HCT116 (cell line): ENCODE measurements at regions not wholly inside any gene's neighbourhood (a gene's known extent, or its start where the extent isn't known, plus 50 kb on each side); places are given as distances from the start of the nearest gene placed in this dataset.

ENCODE experiments used
- ATAC-seq: fragments of 200-7000 bp; cut with Tn5 transposase; 2 replicates; pipeline ENCODE4 v1.9.1; 2020; ENCODE audit warnings: mild to moderate bottlenecking, moderate library complexity
- BruUV-seq: library from RNA; stranded (reverse); fragments of 400-500 nt; replicated peaks from 2 replicates; lab custom pipeline; 2021; lab: Mats Ljungman, UMichigan
- CTCF ChIA-PET: fragments of 300-600 bp; sonication (Branson Sonifier 250); formaldehyde crosslinking; loops from one replicate; lab custom pipeline; 2021; ENCODE audit warnings: antibody characterized with exemption; lab: Charles Lee
- POLR2A ChIA-PET: fragments of 300-600, 350-600 bp; sonication (Branson Sonifier 250); formaldehyde crosslinking; loops from one replicate; lab custom pipeline; 2021; ENCODE audit warnings: antibody characterized with exemption; lab: Charles Lee
- RAD21 ChIA-PET, 2 experiments: fragments of 300-600 bp; sonication (Branson Sonifier 250); formaldehyde crosslinking; loops; one replicate each; lab custom pipeline; 2023; ENCODE audit warnings: low total read pairs in 2 of 2; ENCODE audit not compliant: uncharacterized antibody in 2 of 2, unreplicated experiment in 2 of 2, low non-redundant PET in 1 of 2; lab: Charles Lee
- DNase-seq: peaks from one replicate; pipeline ENCODE4 v3.0.0-alpha.2; 2010; ENCODE audit warnings: low read depth, low spot score
- H2AFZ ChIP-seq: fragments of 200-600 bp; shearing (Covaris generic), sonication (generic); 2 replicates; pipeline ENCODE4 v1.6.1; 2017; ENCODE audit warnings: low read depth, mixed run types, mixed read lengths, antibody characterized with exemption, low read length; ENCODE audit not compliant: poor library complexity, severe bottlenecking
- H3K27ac ChIP-seq: 2 replicates; pipeline ENCODE4 v1.5.1; 2012; ENCODE audit warnings: low read depth, low read length
- H3K27me3 ChIP-seq: fragments of 200-600 bp; sonication (generic); 2 replicates; pipeline ENCODE4 v1.6.1; 2016; ENCODE audit warnings: mixed run types, low read length, mixed read lengths; ENCODE audit not compliant: insufficient read depth
- H3K36me3 ChIP-seq, 2 experiments: fragments of 200-500 bp in 1 of 2; fragments of 200-600 bp in 1 of 2; sonication (Bioruptor generic) in 1 of 2; sonication (generic) in 1 of 2; 2 replicates each; pipeline versions ENCODE4 v1.5.1 to v1.6.1; 2014 to 2016; ENCODE audit warnings: low read length in 2 of 2, inconsistent platforms in 1 of 2, mixed read lengths in 1 of 2, mixed run types in 1 of 2; ENCODE audit not compliant: insufficient read depth in 2 of 2, control insufficient read depth in 1 of 2
- H3K4me1 ChIP-seq, 2 experiments: fragments of 200-600 bp in 1 of 2; sonication (generic) in 1 of 2; 2 replicates each; pipeline versions ENCODE4 v1.5.1 to v1.6.1; 2012 to 2017; ENCODE audit warnings: low read length in 2 of 2, inconsistent platforms in 1 of 2, mild to moderate bottlenecking in 1 of 2, mixed read lengths in 1 of 2, mixed run types in 1 of 2, moderate library complexity in 1 of 2; ENCODE audit not compliant: insufficient read depth in 2 of 2, control insufficient read depth in 1 of 2
- H3K4me2 ChIP-seq: fragments of 200-600 bp; sonication (generic); 2 replicates; pipeline ENCODE4 v1.6.1; 2017; ENCODE audit warnings: mixed run types, low read length, mixed read lengths
- H3K4me3 ChIP-seq, 2 experiments: fragments of 200-600 bp in 1 of 2; sonication (generic) in 1 of 2; replicated peaks in 1 of 2; 2 replicates each; pipeline ENCODE4 v1.5.1; 2011 to 2016; ENCODE audit warnings: low read length in 2 of 2, control low read depth in 1 of 2, low read depth in 1 of 2, mild to moderate bottlenecking in 1 of 2, mixed read lengths in 1 of 2, mixed run types in 1 of 2
- H3K79me2 ChIP-seq: fragments of 200-600 bp; sonication (generic); 2 replicates; pipeline ENCODE4 v1.6.1; 2017; ENCODE audit warnings: mild to moderate bottlenecking, mixed run types, low read length, moderate library complexity, mixed read lengths; ENCODE audit not compliant: insufficient read depth
- H3K9ac ChIP-seq: fragments of 200-600 bp; sonication (generic); 2 replicates; pipeline ENCODE4 v1.6.1; 2016; ENCODE audit warnings: low read length, mixed read lengths
- H3K9me2 ChIP-seq: fragments of 200-600 bp; sonication (generic), shearing (Covaris generic); 2 replicates; pipeline ENCODE4 v1.6.1; 2017; ENCODE audit warnings: mixed run types, mild to moderate bottlenecking, moderate library complexity; ENCODE audit not compliant: insufficient read depth
- H3K9me3 ChIP-seq, 2 experiments: fragments of 200-500 bp in 1 of 2; fragments of 200-600 bp in 1 of 2; sonication (Bioruptor generic) in 1 of 2; sonication (generic) in 1 of 2; 2 replicates each; pipeline ENCODE4 v1.6.1; 2014 to 2017; ENCODE audit warnings: low read length in 2 of 2, mixed read lengths in 2 of 2, inconsistent platforms in 1 of 2, low read depth in 1 of 2, mild to moderate bottlenecking in 1 of 2, mixed run types in 1 of 2, moderate library complexity in 1 of 2; ENCODE audit not compliant: control insufficient read depth in 1 of 2, insufficient read depth in 1 of 2
- H4K20me1 ChIP-seq: fragments of 200-600 bp; sonication (generic), shearing (Covaris generic); 2 replicates; pipeline ENCODE4 v1.6.1; 2017; ENCODE audit warnings: mixed run types, mild to moderate bottlenecking, moderate library complexity; ENCODE audit not compliant: insufficient read depth
- ATF3 ChIP-seq: IDR thresholded peaks from 2 replicates; pipeline ENCODE4 v1.6.1; 2012
- ELF1 ChIP-seq: IDR thresholded peaks from 2 replicates; pipeline ENCODE4 v1.6.1; 2012; ENCODE audit warnings: low read depth, borderline replicate concordance
- EZH2phosphoT487 ChIP-seq: fragments of 200-600 bp; IDR thresholded peaks from 2 replicates; pipeline ENCODE4 v1.6.1; 2018; ENCODE audit warnings: antibody characterized with exemption, borderline replicate concordance
- JUND ChIP-seq: IDR thresholded peaks from 2 replicates; pipeline ENCODE4 v1.6.1; 2012
- POLR2A ChIP-seq: IDR thresholded peaks from 2 replicates; pipeline ENCODE4 v1.7.0; 2011; ENCODE audit warnings: borderline replicate concordance; ENCODE audit not compliant: insufficient read depth, insufficient read length; ENCODE audit errors: extremely low read depth
- RAD21 ChIP-seq: IDR thresholded peaks from 2 replicates; pipeline ENCODE4 v1.6.1; 2012; ENCODE audit warnings: low read depth, mild to moderate bottlenecking
- SRF ChIP-seq: IDR thresholded peaks from 2 replicates; pipeline ENCODE4 v1.6.1; 2012; ENCODE audit warnings: low read depth
- YY1 ChIP-seq: IDR thresholded peaks from 2 replicates; pipeline ENCODE4 v1.6.1; 2011; ENCODE audit warnings: low read length, low read depth, moderate library complexity, mild to moderate bottlenecking; ENCODE audit not compliant: insufficient replicate concordance; ENCODE audit errors: extremely low read depth
- ZNF274 ChIP-seq: fragments of 200-500 bp; sonication (Bioruptor generic); IDR thresholded peaks from 2 replicates; pipeline ENCODE4 v1.6.1; 2014; ENCODE audit warnings: mild to moderate bottlenecking, low read depth, low read length, inconsistent platforms
- intact Hi-C: fragments of 100-400 bp; cut with micrococcal nuclease; formaldehyde crosslinking; loops from 2 replicates; pipeline ENCODE4 v1.10.0; 2022
- TF ChIP-seq, protein P1 (sequence below): IDR thresholded peaks from 2 replicates; pipeline ENCODE4 v1.6.1; 2012
- TF ChIP-seq, protein P2 (sequence below): IDR thresholded peaks from 2 replicates; pipeline ENCODE4 v1.6.1; 2011; ENCODE audit warnings: mild to moderate bottlenecking, low read length, moderate library complexity; ENCODE audit not compliant: insufficient replicate concordance; ENCODE audit errors: extremely low read depth

DNA sequence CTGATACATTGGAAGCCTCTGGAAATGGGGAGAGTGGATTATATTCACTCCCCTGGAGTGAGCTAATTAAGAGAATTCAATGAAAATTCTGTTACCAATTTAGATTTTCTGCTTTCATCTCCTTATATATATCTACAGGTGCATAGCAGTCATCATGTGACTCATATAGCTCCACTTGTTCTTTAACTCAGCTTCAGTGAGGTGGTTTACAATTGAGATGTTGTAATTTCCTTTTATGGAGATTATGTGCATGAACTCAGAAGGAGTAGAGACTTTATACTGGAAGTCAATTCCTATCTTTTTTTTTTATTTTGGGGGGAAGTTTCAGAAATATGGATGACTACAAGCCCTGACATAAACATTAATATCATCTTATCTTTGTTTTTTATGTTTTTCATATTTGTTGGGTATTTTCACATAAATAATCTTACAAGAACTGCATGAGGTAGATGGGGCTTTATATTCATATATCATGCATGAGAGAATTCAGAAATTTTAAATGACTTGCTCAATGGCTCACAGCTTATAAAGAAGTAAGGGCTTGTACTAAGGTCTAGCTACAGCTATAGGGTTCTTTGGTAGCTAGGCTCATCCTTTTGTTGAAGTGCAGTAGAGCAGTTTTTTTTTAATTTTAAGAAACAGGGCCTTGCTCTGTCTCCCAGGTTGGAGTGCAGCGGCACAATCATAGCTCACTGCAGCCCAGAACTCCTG lies 92.3 kb upstream of the SCAF11 start:
- no peaks in the 10 kb centered on the region for H3K79me2 ChIP-seq
- no peaks in the 10 kb centered on the region for H3K9me2 ChIP-seq
- no peaks in the 10 kb centered on the region for H3K27me3 ChIP-seq
- CTCF ChIA-PET, result interaction anchor here (1.1 kb wide), 1 partner anchor 42 kb away, joined by 3 read pairs; no protein-coding TSS in a partner anchor
- DNase-seq, result no peak
- H3K4me3 ChIP-seq, result no peak overlapping the region
- no peak overlapping the region for H3K4me2 ChIP-seq
- no peaks in the 10 kb centered on the region for H3K36me3 ChIP-seq
- POLR2A ChIA-PET, result no interaction called here
- RAD21 ChIA-PET, result no interaction called here
- H2AFZ ChIP-seq, result no peak overlapping the region
- H3K9me3 ChIP-seq, result peaks cover 9 to 17% of the 10 kb centered on the region in 2 experiments; a peak in 2 of 4 replicates
- H3K9ac ChIP-seq, result no peak overlapping the region
- no TSS peak for BruUV-seq
- TF ChIP-seq YY1, result no peak
- no peak for TF ChIP-seq RAD21
- TF ChIP-seq, protein P1, sequence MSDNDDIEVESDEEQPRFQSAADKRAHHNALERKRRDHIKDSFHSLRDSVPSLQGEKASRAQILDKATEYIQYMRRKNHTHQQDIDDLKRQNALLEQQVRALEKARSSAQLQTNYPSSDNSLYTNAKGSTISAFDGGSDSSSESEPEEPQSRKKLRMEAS, result no peak
- no peak for TF ChIP-seq JUND
- TF ChIP-seq POLR2A, result no peak
- no peak for TF ChIP-seq ELF1
- TF ChIP-seq EZH2phosphoT487, result no peak
- TF ChIP-seq, protein P2, sequence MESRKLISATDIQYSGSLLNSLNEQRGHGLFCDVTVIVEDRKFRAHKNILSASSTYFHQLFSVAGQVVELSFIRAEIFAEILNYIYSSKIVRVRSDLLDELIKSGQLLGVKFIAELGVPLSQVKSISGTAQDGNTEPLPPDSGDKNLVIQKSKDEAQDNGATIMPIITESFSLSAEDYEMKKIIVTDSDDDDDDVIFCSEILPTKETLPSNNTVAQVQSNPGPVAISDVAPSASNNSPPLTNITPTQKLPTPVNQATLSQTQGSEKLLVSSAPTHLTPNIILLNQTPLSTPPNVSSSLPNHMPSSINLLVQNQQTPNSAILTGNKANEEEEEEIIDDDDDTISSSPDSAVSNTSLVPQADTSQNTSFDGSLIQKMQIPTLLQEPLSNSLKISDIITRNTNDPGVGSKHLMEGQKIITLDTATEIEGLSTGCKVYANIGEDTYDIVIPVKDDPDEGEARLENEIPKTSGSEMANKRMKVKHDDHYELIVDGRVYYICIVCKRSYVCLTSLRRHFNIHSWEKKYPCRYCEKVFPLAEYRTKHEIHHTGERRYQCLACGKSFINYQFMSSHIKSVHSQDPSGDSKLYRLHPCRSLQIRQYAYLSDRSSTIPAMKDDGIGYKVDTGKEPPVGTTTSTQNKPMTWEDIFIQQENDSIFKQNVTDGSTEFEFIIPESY, result no peak
- no peak for TF ChIP-seq ZNF274
- no peak for TF ChIP-seq ATF3
- no peak for TF ChIP-seq SRF
- TF ChIP-seq, all 23 proteins: peak for 0
- no peak overlapping the region for H3K27ac ChIP-seq
- H4K20me1 ChIP-seq, result no peaks in the 10 kb centered on the region
- ATAC-seq, result no peak
- H3K4me1 ChIP-seq, result no peaks in the 10 kb centered on the region
- intact Hi-C loops, result no loop called here
